Hepatocyte (in vitro differentiated cells): ENCODE measurements at regions not wholly inside any gene's neighbourhood (a gene's known extent, or its start where the extent isn't known, plus 50 kb on each side); places are given as distances from the start of the nearest gene placed in this dataset.

ENCODE experiments used
- EZH2 ChIP-seq: fragments of 200-600 bp; sonication (generic); IDR thresholded peaks from 2 replicates; pipeline ENCODE4 v1.6.1; 2016; ENCODE audit warnings: antibody characterized with exemption, mild to moderate bottlenecking, borderline replicate concordance
- TF ChIP-seq, protein P1 (sequence below): fragments of 200-600 bp; sonication (generic); IDR thresholded peaks from 2 replicates; pipeline ENCODE4 v1.5.1; 2016; ENCODE audit warnings: antibody characterized with exemption, mild to moderate bottlenecking; ENCODE audit not compliant: poor library complexity

DNA sequence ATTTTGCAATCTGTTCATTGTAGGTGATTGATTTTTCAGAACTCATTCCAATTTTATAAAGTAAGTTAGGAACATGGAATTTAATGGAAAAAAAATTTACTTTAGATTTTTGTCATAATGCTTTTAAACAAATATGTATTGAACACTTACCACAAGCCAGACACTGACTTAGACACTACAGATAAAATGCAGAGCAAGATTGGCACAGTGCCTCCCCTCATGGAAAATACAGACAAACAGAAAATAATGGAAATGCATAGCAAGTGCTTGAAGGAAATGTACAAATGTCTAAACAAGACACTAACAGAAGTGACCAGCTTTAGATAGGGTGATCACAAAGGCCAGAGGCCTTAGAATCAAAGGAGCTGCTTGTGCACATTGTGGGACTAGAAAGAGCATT lies 260.5 kb upstream of the ADGRL2 start:
- TF ChIP-seq, protein P1, sequence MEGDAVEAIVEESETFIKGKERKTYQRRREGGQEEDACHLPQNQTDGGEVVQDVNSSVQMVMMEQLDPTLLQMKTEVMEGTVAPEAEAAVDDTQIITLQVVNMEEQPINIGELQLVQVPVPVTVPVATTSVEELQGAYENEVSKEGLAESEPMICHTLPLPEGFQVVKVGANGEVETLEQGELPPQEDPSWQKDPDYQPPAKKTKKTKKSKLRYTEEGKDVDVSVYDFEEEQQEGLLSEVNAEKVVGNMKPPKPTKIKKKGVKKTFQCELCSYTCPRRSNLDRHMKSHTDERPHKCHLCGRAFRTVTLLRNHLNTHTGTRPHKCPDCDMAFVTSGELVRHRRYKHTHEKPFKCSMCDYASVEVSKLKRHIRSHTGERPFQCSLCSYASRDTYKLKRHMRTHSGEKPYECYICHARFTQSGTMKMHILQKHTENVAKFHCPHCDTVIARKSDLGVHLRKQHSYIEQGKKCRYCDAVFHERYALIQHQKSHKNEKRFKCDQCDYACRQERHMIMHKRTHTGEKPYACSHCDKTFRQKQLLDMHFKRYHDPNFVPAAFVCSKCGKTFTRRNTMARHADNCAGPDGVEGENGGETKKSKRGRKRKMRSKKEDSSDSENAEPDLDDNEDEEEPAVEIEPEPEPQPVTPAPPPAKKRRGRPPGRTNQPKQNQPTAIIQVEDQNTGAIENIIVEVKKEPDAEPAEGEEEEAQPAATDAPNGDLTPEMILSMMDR = no peak
- no peak for TF ChIP-seq EZH2
